ENCODE measurements at regions not wholly inside any gene's neighbourhood (a gene's known extent, or its start where the extent isn't known, plus 50 kb on each side); places are given as distances from the start of the nearest gene placed in this dataset.

- H3K27ac Mint-ChIP-seq: no peak overlapping the region
- H3K4me1 Mint-ChIP-seq: peaks cover 3% of the 10 kb centered on the region; the same call in 1 of the 3 replicates
- peaks cover 4% of the 10 kb centered on the region; the same call in 1 of the 3 replicates for H3K9me3 Mint-ChIP-seq
- H3K27me3 Mint-ChIP-seq (ENCODE audit: insufficient read depth, low read depth, poor library complexity): peaks cover 2% of the 10 kb centered on the region
- Histone ChIP-seq H3K36me3 (ENCODE audit: insufficient read depth) (no peaks in the 10 kb centered on the region), H2AFZ (peak overlapping the region; percentile 81; the same call in 1 of the 2 replicates), H3K27ac (ENCODE audit: low read depth) (no peak overlapping the region), H4K20me1 (replicated peaks; ENCODE audit: insufficient read depth) (no peaks in the 10 kb centered on the region), H3K27me3 (ENCODE audit: insufficient read depth) (no peaks in the 10 kb centered on the region), H3K4me2 (no peak overlapping the region), H3K4me1 (ENCODE audit: insufficient read depth) (no peaks in the 10 kb centered on the region), H3K9me2 (ENCODE audit: insufficient read depth) (no peaks in the 10 kb centered on the region; the same call in none of the 2 replicates), H3F3A (replicated peaks; ENCODE audit: low read depth) (no peaks in the 10 kb centered on the region), H3K4me3 (no peak overlapping the region), H3K79me2 (replicated peaks; ENCODE audit: insufficient read depth) (no peaks in the 10 kb centered on the region)
- H3K36me3 Mint-ChIP-seq (ENCODE audit: low read depth): peaks cover 4% of the 10 kb centered on the region; the same call in 1 of the 3 replicates
- DNase-seq (ENCODE audit: low spot score) (no peak), ATAC-seq (no peak)
- H3K4me3 Mint-ChIP-seq: no peak overlapping the region
- TF ChIP-seq, protein P1, sequence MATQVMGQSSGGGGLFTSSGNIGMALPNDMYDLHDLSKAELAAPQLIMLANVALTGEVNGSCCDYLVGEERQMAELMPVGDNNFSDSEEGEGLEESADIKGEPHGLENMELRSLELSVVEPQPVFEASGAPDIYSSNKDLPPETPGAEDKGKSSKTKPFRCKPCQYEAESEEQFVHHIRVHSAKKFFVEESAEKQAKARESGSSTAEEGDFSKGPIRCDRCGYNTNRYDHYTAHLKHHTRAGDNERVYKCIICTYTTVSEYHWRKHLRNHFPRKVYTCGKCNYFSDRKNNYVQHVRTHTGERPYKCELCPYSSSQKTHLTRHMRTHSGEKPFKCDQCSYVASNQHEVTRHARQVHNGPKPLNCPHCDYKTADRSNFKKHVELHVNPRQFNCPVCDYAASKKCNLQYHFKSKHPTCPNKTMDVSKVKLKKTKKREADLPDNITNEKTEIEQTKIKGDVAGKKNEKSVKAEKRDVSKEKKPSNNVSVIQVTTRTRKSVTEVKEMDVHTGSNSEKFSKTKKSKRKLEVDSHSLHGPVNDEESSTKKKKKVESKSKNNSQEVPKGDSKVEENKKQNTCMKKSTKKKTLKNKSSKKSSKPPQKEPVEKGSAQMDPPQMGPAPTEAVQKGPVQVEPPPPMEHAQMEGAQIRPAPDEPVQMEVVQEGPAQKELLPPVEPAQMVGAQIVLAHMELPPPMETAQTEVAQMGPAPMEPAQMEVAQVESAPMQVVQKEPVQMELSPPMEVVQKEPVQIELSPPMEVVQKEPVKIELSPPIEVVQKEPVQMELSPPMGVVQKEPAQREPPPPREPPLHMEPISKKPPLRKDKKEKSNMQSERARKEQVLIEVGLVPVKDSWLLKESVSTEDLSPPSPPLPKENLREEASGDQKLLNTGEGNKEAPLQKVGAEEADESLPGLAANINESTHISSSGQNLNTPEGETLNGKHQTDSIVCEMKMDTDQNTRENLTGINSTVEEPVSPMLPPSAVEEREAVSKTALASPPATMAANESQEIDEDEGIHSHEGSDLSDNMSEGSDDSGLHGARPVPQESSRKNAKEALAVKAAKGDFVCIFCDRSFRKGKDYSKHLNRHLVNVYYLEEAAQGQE (IDR thresholded peaks at IDR 0.05; ENCODE audit: unreplicated experiment): no peak
- no peak for TF ChIP-seq ZNF114 (CRISPR knock-in tag; IDR thresholded peaks at IDR 0.05)
- TF ChIP-seq ETS1 (IDR thresholded peaks at IDR 0.05): no peak
- no peak for TF ChIP-seq ZNF331 (CRISPR knock-in tag; IDR thresholded peaks at IDR 0.05; ENCODE audit: low read depth)
- TF ChIP-seq EZH2 (IDR thresholded peaks at IDR 0.05; ENCODE audit: low read depth, unreplicated experiment): no peak
- TF ChIP-seq, protein P2, sequence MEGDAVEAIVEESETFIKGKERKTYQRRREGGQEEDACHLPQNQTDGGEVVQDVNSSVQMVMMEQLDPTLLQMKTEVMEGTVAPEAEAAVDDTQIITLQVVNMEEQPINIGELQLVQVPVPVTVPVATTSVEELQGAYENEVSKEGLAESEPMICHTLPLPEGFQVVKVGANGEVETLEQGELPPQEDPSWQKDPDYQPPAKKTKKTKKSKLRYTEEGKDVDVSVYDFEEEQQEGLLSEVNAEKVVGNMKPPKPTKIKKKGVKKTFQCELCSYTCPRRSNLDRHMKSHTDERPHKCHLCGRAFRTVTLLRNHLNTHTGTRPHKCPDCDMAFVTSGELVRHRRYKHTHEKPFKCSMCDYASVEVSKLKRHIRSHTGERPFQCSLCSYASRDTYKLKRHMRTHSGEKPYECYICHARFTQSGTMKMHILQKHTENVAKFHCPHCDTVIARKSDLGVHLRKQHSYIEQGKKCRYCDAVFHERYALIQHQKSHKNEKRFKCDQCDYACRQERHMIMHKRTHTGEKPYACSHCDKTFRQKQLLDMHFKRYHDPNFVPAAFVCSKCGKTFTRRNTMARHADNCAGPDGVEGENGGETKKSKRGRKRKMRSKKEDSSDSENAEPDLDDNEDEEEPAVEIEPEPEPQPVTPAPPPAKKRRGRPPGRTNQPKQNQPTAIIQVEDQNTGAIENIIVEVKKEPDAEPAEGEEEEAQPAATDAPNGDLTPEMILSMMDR (conservative IDR thresholded peaks at IDR 0.05; ENCODE audit: low read depth in 2 of 2): no peak
- no peak for TF ChIP-seq NANOG (IDR thresholded peaks at IDR 0.05; ENCODE audit: borderline replicate concordance)
- TF ChIP-seq JUNB (IDR thresholded peaks at IDR 0.05; ENCODE audit: unreplicated experiment): no peak
- TF ChIP-seq STAT1 (IDR thresholded peaks at IDR 0.05; ENCODE audit: unreplicated experiment): no peak
These were observed 88.8 kb upstream of the TRPC7 start for GRCh38 chr5:136453986-136454758.

All from GM23338 (cell line).